Naive B cell (primary cell): ENCODE measurements at regions not wholly inside any gene's neighbourhood (a gene's known extent, or its start where the extent isn't known, plus 50 kb on each side); places are given as distances from the start of the nearest gene placed in this dataset.
"Not testable (repeated sequence)": the region's sequence is repeated elsewhere in the genome, so short reads cannot be mapped to it uniquely, and the experiment has no call there.

ENCODE experiments used
- ATAC-seq, 2 donors: fragments of 150-1000 bp; cut with Tn5 transposase; 2 replicates each; pipeline ENCODE4 v1.10.0; 2021; ENCODE audit warnings: low read depth in 2 of 2, mild to moderate bottlenecking in 2 of 2, moderate library complexity in 2 of 2
- DNase-seq: peaks from one replicate; pipeline ENCODE4 v3.0.0; 2022
- H3K27ac Mint-ChIP-seq, 6 donors: one replicate each; pipeline ENCODE4 v1.8.0; 2020 to 2022; ENCODE audit warnings: mild to moderate bottlenecking in 6 of 6, mixed read lengths in 6 of 6, moderate library complexity in 5 of 6, inconsistent platforms in 2 of 6
- H3K27me3 Mint-ChIP-seq, 3 donors: one replicate each; pipeline ENCODE4 v1.8.0; 2021 to 2022; ENCODE audit warnings: mixed read lengths in 3 of 3, mild to moderate bottlenecking in 1 of 3
- H3K36me3 Mint-ChIP-seq, 2 donors: one replicate each; pipeline ENCODE4 v1.8.0; 2020 to 2022; ENCODE audit warnings: mixed read lengths in 2 of 2, inconsistent platforms in 1 of 2, mild to moderate bottlenecking in 1 of 2
- H3K4me1 Mint-ChIP-seq, 3 donors: one replicate each; pipeline ENCODE4 v1.8.0; 2020 to 2022; ENCODE audit warnings: mixed read lengths in 3 of 3, inconsistent platforms in 1 of 3, mild to moderate bottlenecking in 1 of 3, moderate library complexity in 1 of 3
- H3K4me3 Mint-ChIP-seq, 8 donors: one replicate each; pipeline ENCODE4 v1.8.0; 2020 to 2022; ENCODE audit warnings: mild to moderate bottlenecking in 8 of 8, mixed read lengths in 8 of 8, moderate library complexity in 8 of 8, inconsistent platforms in 2 of 8
- H3K9me3 Mint-ChIP-seq, 7 donors: one replicate each; pipeline ENCODE4 v1.8.0; 2020 to 2022; ENCODE audit warnings: mixed read lengths in 7 of 7, mild to moderate bottlenecking in 5 of 7, inconsistent platforms in 2 of 7, moderate library complexity in 1 of 7

GRCh38 chr13:46498650-46499049, 54.3 kb upstream of the LRCH1 start:
- H3K27ac Mint-ChIP-seq: no peak overlapping the region
- H3K36me3 Mint-ChIP-seq: no peaks in the 10 kb centered on the region
- no peaks in the 10 kb centered on the region for H3K9me3 Mint-ChIP-seq
- H3K27me3 Mint-ChIP-seq: no peaks in the 10 kb centered on the region
- ATAC-seq: no peak
- H3K4me1 Mint-ChIP-seq: no peaks in the 10 kb centered on the region
- H3K4me3 Mint-ChIP-seq: no peak overlapping the region
- DNase-seq: no peak

GRCh38 chr13:46496086-46496485, 56.9 kb upstream of the LRCH1 start:
- no peak for DNase-seq
- H3K27ac Mint-ChIP-seq: no peak overlapping the region
- no peak overlapping the region for H3K4me3 Mint-ChIP-seq
- ATAC-seq: no peak
- no peaks in the 10 kb centered on the region for H3K4me1 Mint-ChIP-seq
- no peaks in the 10 kb centered on the region for H3K36me3 Mint-ChIP-seq
- no peaks in the 10 kb centered on the region for H3K27me3 Mint-ChIP-seq
- no peaks in the 10 kb centered on the region for H3K9me3 Mint-ChIP-seq

- Mint-ChIP-seq H3K4me3 (no peak overlapping the region), H3K4me1 (no peaks in the 10 kb centered on the region), H3K9me3 (no peaks in the 10 kb centered on the region), H3K27me3 (no peaks in the 10 kb centered on the region), H3K27ac (no peak overlapping the region), H3K36me3 (no peaks in the 10 kb centered on the region)
- ATAC-seq (no peak), DNase-seq (no peak)
These were observed 57.3 kb upstream of the LRCH1 start for GRCh38 chr13:46495651-46496050.

GRCh38 chr13:46495066-46495465, 57.9 kb upstream of the LRCH1 start:
- Mint-ChIP-seq H3K36me3 (no peaks in the 10 kb centered on the region), H3K4me1 (no peaks in the 10 kb centered on the region), H3K27ac (no peak overlapping the region), H3K4me3 (no peak overlapping the region), H3K9me3 (no peaks in the 10 kb centered on the region), H3K27me3 (no peaks in the 10 kb centered on the region)
- DNase-seq: no peak
- no peak for ATAC-seq

GRCh38 chr13:46492946-46493345, 60.0 kb upstream of the LRCH1 start:
- H3K27ac Mint-ChIP-seq: peak overlapping the region in 1 of 6 donors; percentile 33
- no peaks in the 10 kb centered on the region for H3K36me3 Mint-ChIP-seq
- H3K27me3 Mint-ChIP-seq: no peaks in the 10 kb centered on the region
- no peak overlapping the region for H3K4me3 Mint-ChIP-seq
- peak; percentile 21 for DNase-seq
- no peaks in the 10 kb centered on the region for H3K4me1 Mint-ChIP-seq
- no peaks in the 10 kb centered on the region for H3K9me3 Mint-ChIP-seq
- no peak for ATAC-seq

- DNase-seq (no peak), ATAC-seq (no peak)
- no peaks in the 10 kb centered on the region for H3K36me3 Mint-ChIP-seq
- H3K27me3 Mint-ChIP-seq: no peaks in the 10 kb centered on the region
- peaks cover 0 to 5% (median 0%) of the 10 kb centered on the region in 7 donors for H3K9me3 Mint-ChIP-seq
- H3K4me1 Mint-ChIP-seq: no peaks in the 10 kb centered on the region
- H3K27ac Mint-ChIP-seq: no peak overlapping the region
- no peak overlapping the region for H3K4me3 Mint-ChIP-seq
These were observed 61.3 kb upstream of the LRCH1 start for GRCh38 chr13:46491641-46492040.

- H3K36me3 Mint-ChIP-seq, H3K4me3 Mint-ChIP-seq, H3K27ac Mint-ChIP-seq, H3K27me3 Mint-ChIP-seq, H3K4me1 Mint-ChIP-seq, DNase-seq: not testable (repeated sequence)
- peaks cover 0 to 14% (median 7%) of the 10 kb centered on the region in 7 donors for H3K9me3 Mint-ChIP-seq
- peak; percentile 38 to 43 for ATAC-seq
These were observed 62.3 kb upstream of the LRCH1 start for GRCh38 chr13:46490713-46491112.

GRCh38 chr13:46490129-46490528, 62.8 kb upstream of the LRCH1 start:
- ATAC-seq: no peak

GRCh38 chr13:46489586-46490023, 63.4 kb upstream of the LRCH1 start:
- Mint-ChIP-seq H3K4me3 (no peak overlapping the region), H3K4me1 (no peaks in the 10 kb centered on the region), H3K27me3 (no peaks in the 10 kb centered on the region), H3K9me3 (peaks cover 0 to 25% (median 18%) of the 10 kb centered on the region in 7 donors), H3K27ac (no peak overlapping the region), H3K36me3 (peaks cover 8 to 12% of the 10 kb centered on the region in 2 donors)
- ATAC-seq (no peak), DNase-seq (no peak)

More at GRCh38 chr13:46490129-46490528, 62.8 kb upstream of the LRCH1 start:
- H3K4me3 Mint-ChIP-seq: no peak overlapping the region
- no peaks in the 10 kb centered on the region for H3K27me3 Mint-ChIP-seq
- peaks cover 0 to 20% (median 13%) of the 10 kb centered on the region in 7 donors for H3K9me3 Mint-ChIP-seq
- peaks cover 8 to 9% of the 10 kb centered on the region in 2 donors for H3K36me3 Mint-ChIP-seq
- no peak for DNase-seq
- peak overlapping the region in 1 of 6 donors; percentile 10 for H3K27ac Mint-ChIP-seq
- H3K4me1 Mint-ChIP-seq: no peaks in the 10 kb centered on the region

- Mint-ChIP-seq H3K27ac (no peak overlapping the region), H3K9me3 (peaks cover 4 to 42% (median 35%) of the 10 kb centered on the region in 7 donors), H3K36me3 (peaks cover 8 to 17% of the 10 kb centered on the region in 2 donors), H3K27me3 (no peaks in the 10 kb centered on the region), H3K4me1 (no peaks in the 10 kb centered on the region), H3K4me3 (no peak overlapping the region)
- no peak for ATAC-seq
- no peak for DNase-seq
These were observed 65.2 kb upstream of the LRCH1 start for GRCh38 chr13:46487748-46488147.

- Mint-ChIP-seq H3K27me3 (no peaks in the 10 kb centered on the region), H3K27ac (peak overlapping the region in 1 of 6 donors; percentile 78), H3K9me3 (peaks cover 10 to 55% (median 41%) of the 10 kb centered on the region in 7 donors), H3K4me3 (no peak overlapping the region), H3K36me3 (peaks cover 13 to 27% of the 10 kb centered on the region in 2 donors), H3K4me1 (no peaks in the 10 kb centered on the region)
- ATAC-seq (no peak), DNase-seq (no peak)
These were observed 66.7 kb upstream of the LRCH1 start for GRCh38 chr13:46486270-46486669.

GRCh38 chr13:46484561-46484960, 68.4 kb upstream of the LRCH1 start:
- ATAC-seq (no peak), DNase-seq (no peak)
- no peaks in the 10 kb centered on the region for H3K4me1 Mint-ChIP-seq
- H3K9me3 Mint-ChIP-seq: peaks cover 13 to 61% (median 47%) of the 10 kb centered on the region in 7 donors
- no peak overlapping the region for H3K4me3 Mint-ChIP-seq
- peak overlapping the region in 2 of 6 donors; percentile 63 to 70 for H3K27ac Mint-ChIP-seq
- no peaks in the 10 kb centered on the region for H3K27me3 Mint-ChIP-seq
- H3K36me3 Mint-ChIP-seq: peaks cover 13 to 32% of the 10 kb centered on the region in 2 donors

- H3K4me3 Mint-ChIP-seq: no peak overlapping the region
- ATAC-seq: no peak
- no peak for DNase-seq
- peaks cover 13 to 55% (median 44%) of the 10 kb centered on the region in 7 donors for H3K9me3 Mint-ChIP-seq
- no peaks in the 10 kb centered on the region for H3K27me3 Mint-ChIP-seq
- peaks cover 10 to 28% of the 10 kb centered on the region in 2 donors for H3K36me3 Mint-ChIP-seq
- no peak overlapping the region for H3K27ac Mint-ChIP-seq
- H3K4me1 Mint-ChIP-seq: no peaks in the 10 kb centered on the region
These were observed 71.8 kb upstream of the LRCH1 start for GRCh38 chr13:46481166-46481565.

- Mint-ChIP-seq H3K27me3 (no peaks in the 10 kb centered on the region), H3K4me1 (no peaks in the 10 kb centered on the region), H3K36me3 (peaks cover 5 to 23% of the 10 kb centered on the region in 2 donors), H3K27ac (no peak overlapping the region), H3K9me3 (peaks cover 13 to 45% (median 34%) of the 10 kb centered on the region in 7 donors), H3K4me3 (no peak overlapping the region)
- no peak for ATAC-seq
- DNase-seq: no peak
These were observed 72.8 kb upstream of the LRCH1 start for GRCh38 chr13:46480131-46480530.

GRCh38 chr13:46479691-46480090, 73.3 kb upstream of the LRCH1 start:
- H3K4me3 Mint-ChIP-seq: no peak overlapping the region
- no peak overlapping the region for H3K27ac Mint-ChIP-seq
- no peak for DNase-seq
- H3K36me3 Mint-ChIP-seq: peaks cover 5 to 21% of the 10 kb centered on the region in 2 donors
- ATAC-seq: no peak
- peaks cover 13 to 40% (median 30%) of the 10 kb centered on the region in 7 donors for H3K9me3 Mint-ChIP-seq
- H3K4me1 Mint-ChIP-seq: no peaks in the 10 kb centered on the region
- no peaks in the 10 kb centered on the region for H3K27me3 Mint-ChIP-seq
